ENCODE measurements at regions not wholly inside any gene's neighbourhood (a gene's known extent, or its start where the extent isn't known, plus 50 kb on each side); places are given as distances from the start of the nearest gene placed in this dataset.

DNA sequence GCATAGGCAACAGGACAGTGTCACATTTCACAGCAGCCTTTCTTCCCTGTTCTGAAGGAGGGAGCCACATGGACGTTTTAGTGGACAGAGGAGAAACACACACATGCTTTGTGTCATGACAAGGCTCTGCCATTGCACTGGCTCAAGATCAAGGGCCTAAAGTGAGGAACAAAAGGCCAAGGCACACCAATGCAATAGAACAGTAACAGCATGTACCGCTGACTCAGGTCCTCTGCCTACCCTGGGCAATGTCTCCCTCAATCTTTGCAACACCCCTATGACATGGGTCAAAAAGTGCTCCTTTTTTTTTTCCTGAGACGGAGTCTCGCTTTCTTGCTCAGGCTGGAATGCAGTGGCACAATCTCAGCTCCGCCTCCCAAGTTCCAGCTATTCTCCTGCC is 57.8 kb upstream of the SDK1 start:
- Histone ChIP-seq H3K4me2 (ENCODE audit: control insufficient read depth, extremely low read depth, insufficient read depth, low read depth, low read length) (no peak overlapping the region), H3K79me2 (ENCODE audit: control insufficient read depth, insufficient read depth, low read length) (no peaks in the 10 kb centered on the region), H3K36me3 (ENCODE audit: control insufficient read depth in 2 of 2, extremely low read depth in 1 of 2, insufficient read depth in 2 of 2, low read length in 2 of 2) (no peaks in the 10 kb centered on the region), H3K9me3 (ENCODE audit: control insufficient read depth, low read depth, low read length) (no peaks in the 10 kb centered on the region), H2AFZ (ENCODE audit: control insufficient read depth, low read length) (no peak overlapping the region), H3K4me1 (ENCODE audit: control insufficient read depth, extremely low read depth, insufficient read depth, low read length) (no peaks in the 10 kb centered on the region), H3K27me3 (ENCODE audit: control insufficient read depth, extremely low read depth, insufficient read depth, low read length) (no peaks in the 10 kb centered on the region), H3K9ac (ENCODE audit: control insufficient read depth, extremely low read depth, insufficient read depth, low read length) (no peak overlapping the region), H4K20me1 (ENCODE audit: control insufficient read depth, extremely low read depth, insufficient read depth, low read length) (no peaks in the 10 kb centered on the region), H3K27ac (ENCODE audit: control insufficient read depth, insufficient read depth, low read length) (no peak overlapping the region), H3K4me3 (ENCODE audit: control insufficient read depth in 2 of 3, extremely low read depth in 1 of 3, insufficient read depth in 2 of 3, low read depth in 1 of 3, low read length in 3 of 3) (no peak overlapping the region), H3K9me1 (ENCODE audit: control insufficient read depth, extremely low read depth, insufficient read depth, low read length) (no peaks in the 10 kb centered on the region)
- DNase-seq (ENCODE audit: low read depth, low spot score) (no peak), FAIRE-seq (no peak)
- dilution Hi-C loops (cut with MboI; ENCODE audit: extremely low pct_ligation_motif_present, low sequenced_read_pairs), result no loop called here
- no peak for TF ChIP-seq EZH2 (IDR thresholded peaks at IDR 0.05; ENCODE audit: low read length)
- TF ChIP-seq, protein P1, sequence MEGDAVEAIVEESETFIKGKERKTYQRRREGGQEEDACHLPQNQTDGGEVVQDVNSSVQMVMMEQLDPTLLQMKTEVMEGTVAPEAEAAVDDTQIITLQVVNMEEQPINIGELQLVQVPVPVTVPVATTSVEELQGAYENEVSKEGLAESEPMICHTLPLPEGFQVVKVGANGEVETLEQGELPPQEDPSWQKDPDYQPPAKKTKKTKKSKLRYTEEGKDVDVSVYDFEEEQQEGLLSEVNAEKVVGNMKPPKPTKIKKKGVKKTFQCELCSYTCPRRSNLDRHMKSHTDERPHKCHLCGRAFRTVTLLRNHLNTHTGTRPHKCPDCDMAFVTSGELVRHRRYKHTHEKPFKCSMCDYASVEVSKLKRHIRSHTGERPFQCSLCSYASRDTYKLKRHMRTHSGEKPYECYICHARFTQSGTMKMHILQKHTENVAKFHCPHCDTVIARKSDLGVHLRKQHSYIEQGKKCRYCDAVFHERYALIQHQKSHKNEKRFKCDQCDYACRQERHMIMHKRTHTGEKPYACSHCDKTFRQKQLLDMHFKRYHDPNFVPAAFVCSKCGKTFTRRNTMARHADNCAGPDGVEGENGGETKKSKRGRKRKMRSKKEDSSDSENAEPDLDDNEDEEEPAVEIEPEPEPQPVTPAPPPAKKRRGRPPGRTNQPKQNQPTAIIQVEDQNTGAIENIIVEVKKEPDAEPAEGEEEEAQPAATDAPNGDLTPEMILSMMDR (optimal IDR thresholded peaks at IDR 0.05 in 1 of 3, IDR thresholded peaks at IDR 0.05 in 1 of 3, conservative IDR thresholded peaks at IDR 0.05 in 1 of 3; ENCODE audit: extremely low read depth in 1 of 3, insufficient read depth in 2 of 3, low read length in 3 of 3), result no peak

GRCh38 chr7:3243680-3244079 is 57.4 kb upstream of the SDK1 start:
- H3K27me3 ChIP-seq (ENCODE audit: control insufficient read depth, extremely low read depth, insufficient read depth, low read length), result no peaks in the 10 kb centered on the region
- dilution Hi-C loops (cut with MboI; ENCODE audit: extremely low pct_ligation_motif_present, low sequenced_read_pairs), result no loop called here
- no peak overlapping the region for H3K4me3 ChIP-seq (ENCODE audit: control insufficient read depth in 2 of 3, extremely low read depth in 1 of 3, insufficient read depth in 2 of 3, low read depth in 1 of 3, low read length in 3 of 3)
- no peak for DNase-seq (ENCODE audit: low read depth, low spot score)
- no peaks in the 10 kb centered on the region for H4K20me1 ChIP-seq (ENCODE audit: control insufficient read depth, extremely low read depth, insufficient read depth, low read length)
- no peaks in the 10 kb centered on the region for H3K36me3 ChIP-seq (ENCODE audit: control insufficient read depth in 2 of 2, extremely low read depth in 1 of 2, insufficient read depth in 2 of 2, low read length in 2 of 2)
- no peaks in the 10 kb centered on the region for H3K4me1 ChIP-seq (ENCODE audit: control insufficient read depth, extremely low read depth, insufficient read depth, low read length)
- no peak overlapping the region for H3K27ac ChIP-seq (ENCODE audit: control insufficient read depth, insufficient read depth, low read length)
- no peak overlapping the region for H3K4me2 ChIP-seq (ENCODE audit: control insufficient read depth, extremely low read depth, insufficient read depth, low read depth, low read length)
- H3K9ac ChIP-seq (ENCODE audit: control insufficient read depth, extremely low read depth, insufficient read depth, low read length), result no peak overlapping the region
- no peak overlapping the region for H2AFZ ChIP-seq (ENCODE audit: control insufficient read depth, low read length)
- no peak for FAIRE-seq
- no peak for TF ChIP-seq EZH2 (IDR thresholded peaks at IDR 0.05; ENCODE audit: low read length)
- TF ChIP-seq, protein P1 (optimal IDR thresholded peaks at IDR 0.05 in 1 of 3, IDR thresholded peaks at IDR 0.05 in 1 of 3, conservative IDR thresholded peaks at IDR 0.05 in 1 of 3; ENCODE audit: extremely low read depth in 1 of 3, insufficient read depth in 2 of 3, low read length in 3 of 3), result no peak
- H3K9me1 ChIP-seq (ENCODE audit: control insufficient read depth, extremely low read depth, insufficient read depth, low read length), result no peaks in the 10 kb centered on the region
- no peaks in the 10 kb centered on the region for H3K79me2 ChIP-seq (ENCODE audit: control insufficient read depth, insufficient read depth, low read length)
- H3K9me3 ChIP-seq (ENCODE audit: control insufficient read depth, low read depth, low read length), result no peaks in the 10 kb centered on the region

All from keratinocyte (primary cell).